ENCODE measurements at regions not wholly inside any gene's neighbourhood (a gene's known extent, or its start where the extent isn't known, plus 50 kb on each side); places are given as distances from the start of the nearest gene placed in this dataset.

- Histone ChIP-seq H3F3A (ENCODE audit: insufficient read depth, low read length) (no peaks in the 10 kb centered on the region), H3K36me3 (ENCODE audit: insufficient read depth, low read length) (no peaks in the 10 kb centered on the region), H3K9me3 (ENCODE audit: low read length) (no peaks in the 10 kb centered on the region), H3K9me2 (ENCODE audit: low read depth, low read length) (no peaks in the 10 kb centered on the region), H3K27me3 (ENCODE audit: insufficient read depth, low read length) (no peaks in the 10 kb centered on the region), H3K9ac (ENCODE audit: low read length) (no peak overlapping the region), H3K4me2 (ENCODE audit: low read length) (no peak overlapping the region), H2AFZ (ENCODE audit: low read length) (no peak overlapping the region), H3K4me3 (ENCODE audit: low read depth, low read length, poor library complexity, severe bottlenecking) (no peak overlapping the region), H4K20me1 (ENCODE audit: insufficient read depth, low read length) (no peaks in the 10 kb centered on the region), H3K79me2 (ENCODE audit: insufficient read depth, low read length) (no peaks in the 10 kb centered on the region), H3K4me1 (ENCODE audit: insufficient read depth, low read length, severe bottlenecking) (no peaks in the 10 kb centered on the region), H3K27ac (ENCODE audit: low read depth, low read length, poor library complexity, severe bottlenecking) (no peak overlapping the region)
- no peak for TF ChIP-seq EZH2 (IDR thresholded peaks at IDR 0.05; ENCODE audit: borderline replicate concordance, low read length)
- TF ChIP-seq CTCF (IDR thresholded peaks at IDR 0.05; ENCODE audit: low read length): no peak
Measured at GRCh38 chr13:40197936-40198595, 468.4 kb downstream of the FOXO1 start.

- Histone ChIP-seq H3K36me3 (ENCODE audit: insufficient read depth, low read length) (no peaks in the 10 kb centered on the region; the same call in 1 of the 2 replicates), H3K9me3 (ENCODE audit: low read length) (peaks cover 7% of the 10 kb centered on the region), H4K20me1 (ENCODE audit: insufficient read depth, low read length) (no peaks in the 10 kb centered on the region), H3K27ac (ENCODE audit: low read depth, low read length, poor library complexity, severe bottlenecking) (no peak overlapping the region), H3K9me2 (ENCODE audit: low read depth, low read length) (no peaks in the 10 kb centered on the region), H3K4me1 (ENCODE audit: insufficient read depth, low read length, severe bottlenecking) (peaks cover 1% of the 10 kb centered on the region), H2AFZ (ENCODE audit: low read length) (no peak overlapping the region), H3F3A (ENCODE audit: insufficient read depth, low read length) (no peaks in the 10 kb centered on the region), H3K27me3 (ENCODE audit: insufficient read depth, low read length) (no peaks in the 10 kb centered on the region), H3K4me3 (ENCODE audit: low read depth, low read length, poor library complexity, severe bottlenecking) (no peak overlapping the region), H3K79me2 (ENCODE audit: insufficient read depth, low read length) (no peaks in the 10 kb centered on the region), H3K4me2 (ENCODE audit: low read length) (no peak overlapping the region), H3K9ac (ENCODE audit: low read length) (no peak overlapping the region)
- TF ChIP-seq EZH2 (IDR thresholded peaks at IDR 0.05; ENCODE audit: borderline replicate concordance, low read length) (no peak), CTCF (IDR thresholded peaks at IDR 0.05; ENCODE audit: low read length) (no peak)
Measured at GRCh38 chr13:40200273-40200978, 466.0 kb downstream of the FOXO1 start.

GRCh38 chr13:40204246-40204645, 462.2 kb downstream of the FOXO1 start:
- Histone ChIP-seq H3K4me3 (ENCODE audit: low read depth, low read length, poor library complexity, severe bottlenecking) (no peak overlapping the region), H3K79me2 (ENCODE audit: insufficient read depth, low read length) (no peaks in the 10 kb centered on the region), H3K36me3 (ENCODE audit: insufficient read depth, low read length) (no peaks in the 10 kb centered on the region; the same call in 1 of the 2 replicates), H2AFZ (ENCODE audit: low read length) (no peak overlapping the region), H4K20me1 (ENCODE audit: insufficient read depth, low read length) (no peaks in the 10 kb centered on the region), H3F3A (ENCODE audit: insufficient read depth, low read length) (no peaks in the 10 kb centered on the region), H3K9ac (ENCODE audit: low read length) (no peak overlapping the region), H3K27ac (ENCODE audit: low read depth, low read length, poor library complexity, severe bottlenecking) (no peak overlapping the region), H3K4me1 (ENCODE audit: insufficient read depth, low read length, severe bottlenecking) (peaks cover 39% of the 10 kb centered on the region), H3K4me2 (ENCODE audit: low read length) (no peak overlapping the region), H3K27me3 (ENCODE audit: insufficient read depth, low read length) (no peaks in the 10 kb centered on the region), H3K9me2 (ENCODE audit: low read depth, low read length) (no peaks in the 10 kb centered on the region), H3K9me3 (ENCODE audit: low read length) (peaks cover 7% of the 10 kb centered on the region)
- TF ChIP-seq EZH2 (IDR thresholded peaks at IDR 0.05; ENCODE audit: borderline replicate concordance, low read length) (no peak), CTCF (IDR thresholded peaks at IDR 0.05; ENCODE audit: low read length) (no peak)
